ENCODE measurements at regions not wholly inside any gene's neighbourhood (a gene's known extent, or its start where the extent isn't known, plus 50 kb on each side); places are given as distances from the start of the nearest gene placed in this dataset.

- TF ChIP-seq POLR2A (IDR thresholded peaks at IDR 0.05) (no peak), CTCF (IDR thresholded peaks at IDR 0.05) (peak in 2 of 6 experiments; percentile 10 to 17), POLR2AphosphoS5 (IDR thresholded peaks at IDR 0.05) (no peak), EP300 (IDR thresholded peaks at IDR 0.05) (no peak)
Measured at GRCh38 chr13:77820431-77821149, 98.0 kb downstream of the EDNRB start.
